ENCODE measurements at regions not wholly inside any gene's neighbourhood (a gene's known extent, or its start where the extent isn't known, plus 50 kb on each side); places are given as distances from the start of the nearest gene placed in this dataset.

DNA sequence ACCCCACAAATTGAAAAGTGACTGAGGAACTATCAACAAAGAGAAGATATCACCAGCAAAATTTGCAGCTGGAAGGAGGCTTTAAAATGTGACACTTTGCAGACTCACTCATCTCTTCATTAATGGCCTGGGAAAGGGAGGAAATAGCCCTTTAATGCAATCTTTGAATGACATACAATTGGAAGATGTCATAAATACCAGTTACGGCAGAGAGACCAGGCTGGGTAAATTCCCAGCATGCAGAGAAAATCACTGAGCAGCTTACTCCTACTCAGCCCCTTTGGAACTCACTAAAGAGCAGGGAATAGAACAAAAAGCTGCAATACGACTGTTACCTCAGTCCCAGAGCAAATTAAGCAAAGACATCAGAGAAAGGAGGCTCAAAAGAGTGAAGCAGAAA lies 238.9 kb downstream of the HS3ST1 start (continued):
- TF ChIP-seq, protein P1, sequence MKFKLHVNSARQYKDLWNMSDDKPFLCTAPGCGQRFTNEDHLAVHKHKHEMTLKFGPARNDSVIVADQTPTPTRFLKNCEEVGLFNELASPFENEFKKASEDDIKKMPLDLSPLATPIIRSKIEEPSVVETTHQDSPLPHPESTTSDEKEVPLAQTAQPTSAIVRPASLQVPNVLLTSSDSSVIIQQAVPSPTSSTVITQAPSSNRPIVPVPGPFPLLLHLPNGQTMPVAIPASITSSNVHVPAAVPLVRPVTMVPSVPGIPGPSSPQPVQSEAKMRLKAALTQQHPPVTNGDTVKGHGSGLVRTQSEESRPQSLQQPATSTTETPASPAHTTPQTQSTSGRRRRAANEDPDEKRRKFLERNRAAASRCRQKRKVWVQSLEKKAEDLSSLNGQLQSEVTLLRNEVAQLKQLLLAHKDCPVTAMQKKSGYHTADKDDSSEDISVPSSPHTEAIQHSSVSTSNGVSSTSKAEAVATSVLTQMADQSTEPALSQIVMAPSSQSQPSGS (IDR thresholded peaks at IDR 0.05; ENCODE audit: low read length): no peak
- TF ChIP-seq SIN3A (conservative IDR thresholded peaks at IDR 0.05 in 1 of 2, IDR thresholded peaks at IDR 0.05 in 1 of 2; ENCODE audit: low read depth in 1 of 2, low read length in 2 of 2) (no peak), RAD21 (IDR thresholded peaks at IDR 0.05 in 1 of 2, conservative IDR thresholded peaks at IDR 0.05 in 1 of 2; ENCODE audit: low read depth in 2 of 2, low read length in 2 of 2) (no peak), KDM1A (IDR thresholded peaks at IDR 0.05; ENCODE audit: borderline replicate concordance, low read length) (no peak)

Data from H1 (cell line).